ENCODE measurements at regions not wholly inside any gene's neighbourhood (a gene's known extent, or its start where the extent isn't known, plus 50 kb on each side); places are given as distances from the start of the nearest gene placed in this dataset.

DNA sequence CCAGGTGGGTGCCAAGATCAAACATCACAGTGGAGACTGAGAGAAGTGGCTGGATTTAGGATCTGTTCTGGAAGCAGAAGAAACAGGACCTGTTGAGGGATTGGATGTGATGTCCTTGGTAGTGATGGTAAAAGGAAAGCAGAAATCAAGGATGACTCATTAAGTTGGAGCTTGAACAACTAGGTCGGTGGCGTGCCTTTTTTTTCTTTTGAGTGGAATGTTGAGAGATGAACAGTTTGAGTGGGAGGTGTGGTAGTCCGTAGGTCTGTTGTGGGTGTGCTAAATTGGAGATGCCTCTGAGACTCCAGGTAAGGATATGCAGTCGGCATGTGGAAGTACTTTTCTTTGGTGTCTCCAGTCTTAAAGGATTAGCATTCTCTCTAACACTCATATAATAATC, 92.1 kb upstream of the IL12B start:
- no peak for TF ChIP-seq POLR2AphosphoS5 (IDR thresholded peaks at IDR 0.05; ENCODE audit: low read depth, low read length)
- no peak for TF ChIP-seq SIN3A (IDR thresholded peaks at IDR 0.05; ENCODE audit: borderline replicate concordance, insufficient read depth, low read length)
- TF ChIP-seq, protein P1, sequence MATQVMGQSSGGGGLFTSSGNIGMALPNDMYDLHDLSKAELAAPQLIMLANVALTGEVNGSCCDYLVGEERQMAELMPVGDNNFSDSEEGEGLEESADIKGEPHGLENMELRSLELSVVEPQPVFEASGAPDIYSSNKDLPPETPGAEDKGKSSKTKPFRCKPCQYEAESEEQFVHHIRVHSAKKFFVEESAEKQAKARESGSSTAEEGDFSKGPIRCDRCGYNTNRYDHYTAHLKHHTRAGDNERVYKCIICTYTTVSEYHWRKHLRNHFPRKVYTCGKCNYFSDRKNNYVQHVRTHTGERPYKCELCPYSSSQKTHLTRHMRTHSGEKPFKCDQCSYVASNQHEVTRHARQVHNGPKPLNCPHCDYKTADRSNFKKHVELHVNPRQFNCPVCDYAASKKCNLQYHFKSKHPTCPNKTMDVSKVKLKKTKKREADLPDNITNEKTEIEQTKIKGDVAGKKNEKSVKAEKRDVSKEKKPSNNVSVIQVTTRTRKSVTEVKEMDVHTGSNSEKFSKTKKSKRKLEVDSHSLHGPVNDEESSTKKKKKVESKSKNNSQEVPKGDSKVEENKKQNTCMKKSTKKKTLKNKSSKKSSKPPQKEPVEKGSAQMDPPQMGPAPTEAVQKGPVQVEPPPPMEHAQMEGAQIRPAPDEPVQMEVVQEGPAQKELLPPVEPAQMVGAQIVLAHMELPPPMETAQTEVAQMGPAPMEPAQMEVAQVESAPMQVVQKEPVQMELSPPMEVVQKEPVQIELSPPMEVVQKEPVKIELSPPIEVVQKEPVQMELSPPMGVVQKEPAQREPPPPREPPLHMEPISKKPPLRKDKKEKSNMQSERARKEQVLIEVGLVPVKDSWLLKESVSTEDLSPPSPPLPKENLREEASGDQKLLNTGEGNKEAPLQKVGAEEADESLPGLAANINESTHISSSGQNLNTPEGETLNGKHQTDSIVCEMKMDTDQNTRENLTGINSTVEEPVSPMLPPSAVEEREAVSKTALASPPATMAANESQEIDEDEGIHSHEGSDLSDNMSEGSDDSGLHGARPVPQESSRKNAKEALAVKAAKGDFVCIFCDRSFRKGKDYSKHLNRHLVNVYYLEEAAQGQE (IDR thresholded peaks at IDR 0.05; ENCODE audit: insufficient read depth in 1 of 2, low read depth in 2 of 2, low read length in 2 of 2), result no peak
- TF ChIP-seq TAF1 (IDR thresholded peaks at IDR 0.05; ENCODE audit: borderline replicate concordance, insufficient read depth, low read length), result no peak
